Liver (tissue), 8 donors: ENCODE measurements at regions not wholly inside any gene's neighbourhood (a gene's known extent, or its start where the extent isn't known, plus 50 kb on each side); places are given as distances from the start of the nearest gene placed in this dataset.

Source experiments
- DNase-seq: peaks from one replicate; pipeline ENCODE4 v3.0.0-alpha.2; 2017; ENCODE audit warnings: low spot score
- H3K27ac ChIP-seq, 2 donors: one replicate each; pipeline ENCODE4 v1.7.0; 2013; ENCODE audit warnings: inconsistent platforms in 2 of 2, low read length in 2 of 2, control low read depth in 1 of 2, low read depth in 1 of 2, mild to moderate bottlenecking in 1 of 2
- H3K27me3 ChIP-seq, 4 donors: one replicate each; pipeline versions ENCODE4 v1.6.1 to v1.7.0; 2013; ENCODE audit warnings: low read length in 3 of 4, inconsistent platforms in 1 of 4, mild to moderate bottlenecking in 1 of 4, moderate library complexity in 1 of 4; ENCODE audit not compliant: control insufficient read depth in 4 of 4, insufficient read depth in 4 of 4
- H3K36me3 ChIP-seq, 4 donors: one replicate each; pipeline versions ENCODE4 v1.6.1 to v1.7.0; 2013; ENCODE audit warnings: low read length in 3 of 4, mild to moderate bottlenecking in 3 of 4, low read depth in 1 of 4, moderate library complexity in 1 of 4; ENCODE audit not compliant: control insufficient read depth in 4 of 4, insufficient read depth in 3 of 4
- H3K4me1 ChIP-seq, 4 donors: one replicate each; pipeline versions ENCODE4 v1.6.1 to v1.7.0; 2013; ENCODE audit warnings: low read length in 3 of 4, mild to moderate bottlenecking in 3 of 4, moderate library complexity in 1 of 4; ENCODE audit not compliant: control insufficient read depth in 4 of 4, insufficient read depth in 4 of 4
- H3K4me3 ChIP-seq, 3 donors: one replicate each; pipeline versions ENCODE4 v1.6.1 to v1.7.0; 2013; ENCODE audit warnings: low read length in 3 of 3, control low read depth in 1 of 3, low read depth in 1 of 3, mild to moderate bottlenecking in 1 of 3
- H3K9ac ChIP-seq, 2 donors: one replicate each; pipeline ENCODE4 v1.7.0; 2013; ENCODE audit warnings: low read length in 2 of 2, mild to moderate bottlenecking in 2 of 2, moderate library complexity in 2 of 2, control low read depth in 1 of 2, low read depth in 1 of 2
- H3K9me3 ChIP-seq, 4 donors: one replicate each; pipeline versions ENCODE4 v1.6.1 to v1.7.0; 2013; ENCODE audit warnings: low read length in 3 of 4; ENCODE audit not compliant: control insufficient read depth in 4 of 4
- CTCF ChIP-seq: fragments of 150-350 bp; IDR thresholded peaks from 2 replicates; pipeline ENCODE4 v1.5.1; 2017; ENCODE audit warnings: improper control_type of control experiment, low read depth, low read length; ENCODE audit not compliant: missing input control
- EGR1 ChIP-seq, 2 donors: IDR thresholded peaks; 2 replicates each; pipeline ENCODE4 v1.6.1; 2016 to 2018; ENCODE audit warnings: antibody characterized with exemption in 2 of 2, low read depth in 2 of 2
- FOXA1 ChIP-seq: IDR thresholded peaks from 2 replicates; pipeline ENCODE4 v1.6.1; 2016; ENCODE audit warnings: antibody characterized with exemption
- FOXA2 ChIP-seq: IDR thresholded peaks from 2 replicates; pipeline ENCODE4 v1.6.1; 2016; ENCODE audit warnings: antibody characterized with exemption
- GABPA ChIP-seq, 2 donors: IDR thresholded peaks in 1 of 2; conservative IDR thresholded peaks in 1 of 2; 2 replicates each; pipeline ENCODE4 v1.6.1; 2016; ENCODE audit warnings: antibody characterized with exemption in 2 of 2, mild to moderate bottlenecking in 1 of 2, moderate library complexity in 1 of 2
- HNF4G ChIP-seq: IDR thresholded peaks from 2 replicates; pipeline ENCODE4 v1.6.1; 2016; ENCODE audit warnings: antibody characterized with exemption
- JUND ChIP-seq, 2 donors: IDR thresholded peaks; 2 replicates each; pipeline ENCODE4 v1.6.1; 2016; ENCODE audit warnings: antibody characterized with exemption in 2 of 2
- MAX ChIP-seq: IDR thresholded peaks from 2 replicates; pipeline ENCODE4 v1.6.1; 2016; ENCODE audit warnings: antibody characterized with exemption
- NR2F2 ChIP-seq: IDR thresholded peaks from 2 replicates; pipeline ENCODE4 v1.6.1; 2016; ENCODE audit warnings: antibody characterized with exemption
- RAD21 ChIP-seq, 2 donors: IDR thresholded peaks; 2 replicates each; pipeline ENCODE4 v1.6.1; 2016; ENCODE audit warnings: antibody characterized with exemption in 2 of 2, mild to moderate bottlenecking in 2 of 2
- REST ChIP-seq: IDR thresholded peaks from 2 replicates; pipeline ENCODE4 v1.6.1; 2016; ENCODE audit warnings: antibody characterized with exemption, mild to moderate bottlenecking
- RXRA ChIP-seq, 2 donors: IDR thresholded peaks; 2 replicates each; pipeline ENCODE4 v1.6.1; 2017 to 2018; ENCODE audit warnings: antibody characterized with exemption in 2 of 2, mild to moderate bottlenecking in 1 of 2
- TAF1 ChIP-seq: conservative IDR thresholded peaks from 2 replicates; pipeline ENCODE4 v1.6.1; 2016; ENCODE audit warnings: antibody characterized with exemption, mild to moderate bottlenecking
- YY1 ChIP-seq: IDR thresholded peaks from 2 replicates; pipeline ENCODE4 v1.6.1; 2016; ENCODE audit warnings: antibody characterized with exemption, mild to moderate bottlenecking
- WGBS: extraction: QIAGEN DNeasy Blood & Tissue Kit; methylation state at CpG from one replicate; pipeline ENCODE4 v1.1.7; 2013; 5-methylcytosine and 5-hydroxymethylcytosine counted together
- TF ChIP-seq, protein P1 (sequence below): IDR thresholded peaks from 2 replicates; pipeline ENCODE4 v1.6.1; 2016; ENCODE audit warnings: antibody characterized with exemption
- TF ChIP-seq, protein P2 (sequence below): IDR thresholded peaks from 2 replicates; pipeline ENCODE4 v1.6.1; 2016; ENCODE audit warnings: antibody characterized with exemption
- donor health status: healthy.
- donor health status: healthy.
- donor health status: healthy.
- donor health status: healthy.
- donor health status: healthy.

- 59% methylated on average over 3 of the region's 3 CpGs for WGBS
- TF ChIP-seq EGR1 (IDR thresholded peaks at IDR 0.05; ENCODE audit: low read depth in 2 of 2) (no peak), MAX (no peak), JUND (IDR thresholded peaks at IDR 0.05) (no peak), CTCF (peak; percentile 58), RAD21 (IDR thresholded peaks at IDR 0.05) (peak; percentile 70 to 81), FOXA1 (no peak), GABPA (IDR thresholded peaks at IDR 0.05 in 1 of 2, conservative IDR thresholded peaks at IDR 0.05 in 1 of 2) (no peak), YY1 (no peak), RXRA (IDR thresholded peaks at IDR 0.05) (no peak), REST (no peak), FOXA2 (no peak), NR2F2 (no peak), TAF1 (no peak), HNF4G (no peak)
- TF ChIP-seq, protein P1, sequence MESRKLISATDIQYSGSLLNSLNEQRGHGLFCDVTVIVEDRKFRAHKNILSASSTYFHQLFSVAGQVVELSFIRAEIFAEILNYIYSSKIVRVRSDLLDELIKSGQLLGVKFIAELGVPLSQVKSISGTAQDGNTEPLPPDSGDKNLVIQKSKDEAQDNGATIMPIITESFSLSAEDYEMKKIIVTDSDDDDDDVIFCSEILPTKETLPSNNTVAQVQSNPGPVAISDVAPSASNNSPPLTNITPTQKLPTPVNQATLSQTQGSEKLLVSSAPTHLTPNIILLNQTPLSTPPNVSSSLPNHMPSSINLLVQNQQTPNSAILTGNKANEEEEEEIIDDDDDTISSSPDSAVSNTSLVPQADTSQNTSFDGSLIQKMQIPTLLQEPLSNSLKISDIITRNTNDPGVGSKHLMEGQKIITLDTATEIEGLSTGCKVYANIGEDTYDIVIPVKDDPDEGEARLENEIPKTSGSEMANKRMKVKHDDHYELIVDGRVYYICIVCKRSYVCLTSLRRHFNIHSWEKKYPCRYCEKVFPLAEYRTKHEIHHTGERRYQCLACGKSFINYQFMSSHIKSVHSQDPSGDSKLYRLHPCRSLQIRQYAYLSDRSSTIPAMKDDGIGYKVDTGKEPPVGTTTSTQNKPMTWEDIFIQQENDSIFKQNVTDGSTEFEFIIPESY: no peak
- TF ChIP-seq, protein P2, sequence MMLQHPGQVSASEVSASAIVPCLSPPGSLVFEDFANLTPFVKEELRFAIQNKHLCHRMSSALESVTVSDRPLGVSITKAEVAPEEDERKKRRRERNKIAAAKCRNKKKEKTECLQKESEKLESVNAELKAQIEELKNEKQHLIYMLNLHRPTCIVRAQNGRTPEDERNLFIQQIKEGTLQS: no peak
- H3K4me3 ChIP-seq: no peak overlapping the region
- H3K4me1 ChIP-seq: no peaks in the 10 kb centered on the region
- no peaks in the 10 kb centered on the region for H3K36me3 ChIP-seq
- H3K9me3 ChIP-seq: no peaks in the 10 kb centered on the region
- H3K27ac ChIP-seq: no peak overlapping the region
- no peak overlapping the region for H3K9ac ChIP-seq
- no peak for DNase-seq
- no peaks in the 10 kb centered on the region for H3K27me3 ChIP-seq
Measured at GRCh38 chr4:31370866-31371465, 650.8 kb downstream of the PCDH7 start.
